ENCODE measurements at regions not wholly inside any gene's neighbourhood (a gene's known extent, or its start where the extent isn't known, plus 50 kb on each side); places are given as distances from the start of the nearest gene placed in this dataset.

GRCh38 chr10:61139592-61139953 lies 195.6 kb upstream of the RHOBTB1 start:
- no peaks in the 10 kb centered on the region for H3K79me2 ChIP-seq (ENCODE audit: low read length)
- ATAC-seq (no peak), DNase-seq (no peak)
- no peak overlapping the region for H3K4me3 ChIP-seq (ENCODE audit: low read length)
- no peaks in the 10 kb centered on the region for H3F3A ChIP-seq (ENCODE audit: low read length, unreplicated experiment)
- intact Hi-C loops (cut with micrococcal nuclease), result no loop called here
- H3K9me2 ChIP-seq (replicated peaks; ENCODE audit: low read length), result no peaks in the 10 kb centered on the region
- no peak overlapping the region for H3K27ac ChIP-seq (ENCODE audit: low read length)
- no peaks in the 10 kb centered on the region for H3K27me3 ChIP-seq (ENCODE audit: low read length)
- CTCF ChIA-PET, result interaction anchor here (1.0 kb wide), 1 partner anchor 680 kb away, joined by 4 read pairs; no protein-coding TSS in a partner anchor
- POLR2A ChIA-PET (ENCODE audit: unreplicated experiment), result no interaction called here
- TF ChIP-seq EZH2phosphoT487 (IDR thresholded peaks at IDR 0.05; ENCODE audit: borderline replicate concordance, low read length) (no peak), CTCF (conservative IDR thresholded peaks at IDR 0.05; ENCODE audit: low read depth, low read length) (no peak), EZH2 (IDR thresholded peaks at IDR 0.05; ENCODE audit: low read length, unreplicated experiment) (no peak)
- H3K9me3 ChIP-seq (ENCODE audit: low read length), result peaks cover 6% of the 10 kb centered on the region; the same call in 1 of the 2 replicates
- no peak overlapping the region for H3K9ac ChIP-seq (ENCODE audit: low read length)
- BruUV-seq (replicated peaks), result no TSS peak
- peaks cover 14% of the 10 kb centered on the region for H3K4me1 ChIP-seq (ENCODE audit: insufficient read depth, low read length)
- no peaks in the 10 kb centered on the region for H3K36me3 ChIP-seq (ENCODE audit: low read depth, low read length)
- no peak overlapping the region for H2AFZ ChIP-seq (ENCODE audit: low read length)
- no peak overlapping the region for H3K4me2 ChIP-seq (ENCODE audit: low read length)
- H4K20me1 ChIP-seq (ENCODE audit: low read length), result no peaks in the 10 kb centered on the region

- Histone ChIP-seq H3K4me1 (ENCODE audit: insufficient read depth, low read length) (peaks cover 14% of the 10 kb centered on the region), H2AFZ (ENCODE audit: low read length) (no peak overlapping the region), H3K9me3 (ENCODE audit: low read length) (peaks cover 6% of the 10 kb centered on the region; the same call in 1 of the 2 replicates), H3K27ac (ENCODE audit: low read length) (no peak overlapping the region), H3K9ac (ENCODE audit: low read length) (no peak overlapping the region), H3K36me3 (ENCODE audit: low read depth, low read length) (no peaks in the 10 kb centered on the region), H3K4me3 (ENCODE audit: low read length) (no peak overlapping the region), H4K20me1 (ENCODE audit: low read length) (no peaks in the 10 kb centered on the region), H3K4me2 (ENCODE audit: low read length) (no peak overlapping the region), H3K79me2 (ENCODE audit: low read length) (no peaks in the 10 kb centered on the region), H3K9me2 (replicated peaks; ENCODE audit: low read length) (no peaks in the 10 kb centered on the region), H3K27me3 (ENCODE audit: low read length) (no peaks in the 10 kb centered on the region), H3F3A (ENCODE audit: low read length, unreplicated experiment) (no peaks in the 10 kb centered on the region)
- ChIA-PET CTCF (interaction anchor here (1.0 kb wide), 1 partner anchor 680 kb away, joined by 4 read pairs; no protein-coding TSS in a partner anchor), POLR2A (ENCODE audit: unreplicated experiment) (no interaction called here)
- intact Hi-C loops (cut with micrococcal nuclease), result no loop called here
- ATAC-seq (no peak), DNase-seq (no peak)
- TF ChIP-seq EZH2phosphoT487 (IDR thresholded peaks at IDR 0.05; ENCODE audit: borderline replicate concordance, low read length) (no peak), EZH2 (IDR thresholded peaks at IDR 0.05; ENCODE audit: low read length, unreplicated experiment) (no peak), CTCF (conservative IDR thresholded peaks at IDR 0.05; ENCODE audit: low read depth, low read length) (no peak)
- no TSS peak for BruUV-seq (replicated peaks)
Measured at GRCh38 chr10:61138708-61139591, 195.0 kb upstream of the RHOBTB1 start.

DNA sequence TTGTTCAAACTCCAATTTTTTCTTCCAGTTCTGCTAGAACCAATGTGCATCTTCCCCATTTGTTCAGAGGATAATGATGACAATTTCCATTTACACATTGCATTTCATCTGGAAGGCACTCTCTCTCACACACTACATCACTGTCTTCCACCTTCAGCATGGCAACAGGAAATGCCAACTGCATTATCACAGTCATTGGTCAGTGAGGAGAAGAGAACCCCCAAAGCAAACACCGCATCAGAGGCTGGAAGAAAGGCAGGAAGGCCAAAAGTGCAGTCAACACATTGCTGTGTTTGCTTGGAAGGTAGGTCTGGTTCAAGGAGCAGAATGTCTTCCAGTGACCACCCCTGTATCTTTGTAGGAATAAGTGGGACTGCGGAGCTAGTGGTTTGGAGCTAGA lies 192.2 kb upstream of the RHOBTB1 start:
- no TSS peak for BruUV-seq (replicated peaks)
- no peaks in the 10 kb centered on the region for H3K9me2 ChIP-seq (replicated peaks; ENCODE audit: low read length)
- no peaks in the 10 kb centered on the region for H3K79me2 ChIP-seq (ENCODE audit: low read length)
- DNase-seq, result peak; percentile 59
- no peak overlapping the region for H3K9ac ChIP-seq (ENCODE audit: low read length)
- TF ChIP-seq CTCF (conservative IDR thresholded peaks at IDR 0.05; ENCODE audit: low read depth, low read length) (no peak), EZH2 (IDR thresholded peaks at IDR 0.05; ENCODE audit: low read length, unreplicated experiment) (no peak), EZH2phosphoT487 (IDR thresholded peaks at IDR 0.05; ENCODE audit: borderline replicate concordance, low read length) (no peak)
- no peak overlapping the region for H3K4me3 ChIP-seq (ENCODE audit: low read length)
- intact Hi-C loops (cut with micrococcal nuclease), result no loop called here
- no peaks in the 10 kb centered on the region for H4K20me1 ChIP-seq (ENCODE audit: low read length)
- H2AFZ ChIP-seq (ENCODE audit: low read length), result no peak overlapping the region
- no peaks in the 10 kb centered on the region for H3K27me3 ChIP-seq (ENCODE audit: low read length)
- no peaks in the 10 kb centered on the region for H3K36me3 ChIP-seq (ENCODE audit: low read depth, low read length)
- no peak overlapping the region for H3K27ac ChIP-seq (ENCODE audit: low read length)
- ATAC-seq, result peak; percentile 76
- POLR2A ChIA-PET (ENCODE audit: unreplicated experiment), result no interaction called here
- H3K4me1 ChIP-seq (ENCODE audit: insufficient read depth, low read length), result peaks cover 14% of the 10 kb centered on the region
- peak overlapping the region; percentile 1; the same call in 1 of the 2 replicates for H3K4me2 ChIP-seq (ENCODE audit: low read length)
- no peaks in the 10 kb centered on the region for H3K9me3 ChIP-seq (ENCODE audit: low read length)
- CTCF ChIA-PET, result interaction anchor here (0.6 kb wide), 1 partner anchor 56 kb away, joined by 3 read pairs; no protein-coding TSS in a partner anchor
- no peaks in the 10 kb centered on the region for H3F3A ChIP-seq (ENCODE audit: low read length, unreplicated experiment)
